ENCODE measurements at regions not wholly inside any gene's neighbourhood (a gene's known extent, or its start where the extent isn't known, plus 50 kb on each side); places are given as distances from the start of the nearest gene placed in this dataset.
A peak's percentile ranks its signal among the peaks of the same experiment; 100 is the strongest.

- Histone ChIP-seq H3K36me3 (no peaks in the 10 kb centered on the region), H3K27ac (no peak overlapping the region), H3K9me3 (no peaks in the 10 kb centered on the region), H3K27me3 (no peaks in the 10 kb centered on the region), H3K4me3 (no peak overlapping the region), H3K4me1 (no peaks in the 10 kb centered on the region)
- TF ChIP-seq CTCF (IDR thresholded peaks at IDR 0.05), result no peak
- intact Hi-C loops (cut with DNase I; ENCODE audit: low total_unique reads), result no loop called here
- no peak for DNase-seq
Measured at GRCh38 chr4:62402088-62402806, 1202.1 kb downstream of the ADGRL3 start.

- TF ChIP-seq CTCF (IDR thresholded peaks at IDR 0.05), result no peak
- Histone ChIP-seq H3K9me3 (no peaks in the 10 kb centered on the region), H3K27me3 (no peaks in the 10 kb centered on the region), H3K4me1 (no peaks in the 10 kb centered on the region), H3K36me3 (no peaks in the 10 kb centered on the region), H3K27ac (peak overlapping the region in 1 of 2 donors; percentile 19), H3K4me3 (no peak overlapping the region)
- DNase-seq, result no peak
- intact Hi-C loops (cut with DNase I; ENCODE audit: low total_unique reads), result no loop called here
Measured at GRCh38 chr4:62399242-62399641, 1199.1 kb downstream of the ADGRL3 start.

GRCh38 chr4:62398318-62398717 lies 1198.2 kb downstream of the ADGRL3 start:
- Histone ChIP-seq H3K4me1 (no peaks in the 10 kb centered on the region), H3K36me3 (no peaks in the 10 kb centered on the region), H3K27ac (no peak overlapping the region), H3K4me3 (no peak overlapping the region), H3K27me3 (no peaks in the 10 kb centered on the region), H3K9me3 (no peaks in the 10 kb centered on the region)
- no peak for DNase-seq
- TF ChIP-seq CTCF (IDR thresholded peaks at IDR 0.05), result no peak
- intact Hi-C loops (cut with DNase I; ENCODE audit: low total_unique reads), result no loop called here

- intact Hi-C loops (cut with DNase I; ENCODE audit: low total_unique reads), result no loop called here
- H3K9me3 ChIP-seq, result no peaks in the 10 kb centered on the region
- TF ChIP-seq CTCF (IDR thresholded peaks at IDR 0.05), result no peak
- H3K27ac ChIP-seq, result no peak overlapping the region
- no peak overlapping the region for H3K4me3 ChIP-seq
- no peaks in the 10 kb centered on the region for H3K4me1 ChIP-seq
- no peaks in the 10 kb centered on the region for H3K27me3 ChIP-seq
- no peaks in the 10 kb centered on the region for H3K36me3 ChIP-seq
- DNase-seq, result no peak
Measured at GRCh38 chr4:62394766-62395165, 1194.6 kb downstream of the ADGRL3 start.

GRCh38 chr4:62387808-62388207 lies 1187.7 kb downstream of the ADGRL3 start:
- H3K36me3 ChIP-seq, result no peaks in the 10 kb centered on the region
- no peak overlapping the region for H3K27ac ChIP-seq
- H3K27me3 ChIP-seq, result no peaks in the 10 kb centered on the region
- no peaks in the 10 kb centered on the region for H3K9me3 ChIP-seq
- H3K4me3 ChIP-seq, result no peak overlapping the region
- no peaks in the 10 kb centered on the region for H3K4me1 ChIP-seq
- intact Hi-C loops (cut with DNase I; ENCODE audit: low total_unique reads), result no loop called here
- no peak for DNase-seq
- TF ChIP-seq CTCF (IDR thresholded peaks at IDR 0.05), result no peak

GRCh38 chr4:62377700-62378099 lies 1177.6 kb downstream of the ADGRL3 start:
- DNase-seq, result no peak
- Histone ChIP-seq H3K27me3 (no peaks in the 10 kb centered on the region), H3K9me3 (no peaks in the 10 kb centered on the region), H3K4me1 (no peaks in the 10 kb centered on the region), H3K4me3 (no peak overlapping the region), H3K27ac (no peak overlapping the region), H3K36me3 (no peaks in the 10 kb centered on the region)
- TF ChIP-seq CTCF (IDR thresholded peaks at IDR 0.05), result no peak
- intact Hi-C loops (cut with DNase I; ENCODE audit: low total_unique reads), result no loop called here

Data from tibial artery (tissue), 4 donors.